ENCODE measurements at regions not wholly inside any gene's neighbourhood (a gene's known extent, or its start where the extent isn't known, plus 50 kb on each side); places are given as distances from the start of the nearest gene placed in this dataset.
"Not testable (repeated sequence)": the region's sequence is repeated elsewhere in the genome, so short reads cannot be mapped to it uniquely, and the experiment has no call there.

- Histone ChIP-seq H3K27me3 (ENCODE audit: low read depth, low read length) (no peaks in the 10 kb centered on the region), H2AFZ (ENCODE audit: low read depth, low read length) (no peak overlapping the region), H3K27ac (ENCODE audit: low read length) (no peak overlapping the region), H3K9me3 (ENCODE audit: insufficient read depth, low read length) (no peaks in the 10 kb centered on the region), H3K4me1 (ENCODE audit: low read length) (no peaks in the 10 kb centered on the region), H3K4me3 (ENCODE audit: low read length) (no peak overlapping the region), H3K9ac (ENCODE audit: low read length) (no peak overlapping the region), H4K20me1 (ENCODE audit: insufficient read depth, low read length) (no peaks in the 10 kb centered on the region), H3K36me3 (replicated peaks; ENCODE audit: low read depth, low read length) (no peaks in the 10 kb centered on the region), H3K4me2 (ENCODE audit: low read length) (no peak overlapping the region), H3K79me2 (ENCODE audit: low read length) (no peaks in the 10 kb centered on the region)
- TF ChIP-seq EZH2phosphoT487 (IDR thresholded peaks at IDR 0.05; ENCODE audit: low read depth): no peak
- TF ChIP-seq CTCF (IDR thresholded peaks at IDR 0.05; ENCODE audit: low read depth, low read length): no peak
Observed at GRCh38 chr1:214764502-214764901, 161.5 kb downstream of the CENPF start.

GRCh38 chr1:214767221-214767620 lies 164.2 kb downstream of the CENPF start:
- H3K36me3 ChIP-seq (replicated peaks; ENCODE audit: low read depth, low read length): no peaks in the 10 kb centered on the region
- no peak for TF ChIP-seq EZH2phosphoT487 (IDR thresholded peaks at IDR 0.05; ENCODE audit: low read depth)
- TF ChIP-seq CTCF (IDR thresholded peaks at IDR 0.05; ENCODE audit: low read depth, low read length): no peak
- no peaks in the 10 kb centered on the region for H3K79me2 ChIP-seq (ENCODE audit: low read length)
- no peak overlapping the region for H3K4me3 ChIP-seq (ENCODE audit: low read length)
- H3K4me2 ChIP-seq (ENCODE audit: low read length): no peak overlapping the region
- H3K4me1 ChIP-seq (ENCODE audit: low read length): no peaks in the 10 kb centered on the region
- H3K9ac ChIP-seq (ENCODE audit: low read length): no peak overlapping the region
- H3K27ac ChIP-seq (ENCODE audit: low read length): no peak overlapping the region
- H4K20me1 ChIP-seq (ENCODE audit: insufficient read depth, low read length): no peaks in the 10 kb centered on the region
- H3K9me3 ChIP-seq (ENCODE audit: insufficient read depth, low read length): no peaks in the 10 kb centered on the region
- no peak overlapping the region for H2AFZ ChIP-seq (ENCODE audit: low read depth, low read length)
- no peaks in the 10 kb centered on the region for H3K27me3 ChIP-seq (ENCODE audit: low read depth, low read length)

- not testable (repeated sequence) for H4K20me1 ChIP-seq (ENCODE audit: insufficient read depth, low read length); H3K4me1 ChIP-seq (ENCODE audit: low read length); H2AFZ ChIP-seq (ENCODE audit: low read depth, low read length)
Observed at GRCh38 chr1:214769666-214770065, 166.7 kb downstream of the CENPF start.

GRCh38 chr1:214777364-214777763 lies 174.4 kb downstream of the CENPF start:
- Histone ChIP-seq H3K36me3 (replicated peaks; ENCODE audit: low read depth, low read length) (no peaks in the 10 kb centered on the region), H3K79me2 (ENCODE audit: low read length) (no peaks in the 10 kb centered on the region), H2AFZ (ENCODE audit: low read depth, low read length) (no peak overlapping the region), H3K27me3 (ENCODE audit: low read depth, low read length) (no peaks in the 10 kb centered on the region), H3K4me2 (ENCODE audit: low read length) (no peak overlapping the region), H3K27ac (ENCODE audit: low read length) (no peak overlapping the region), H3K9me3 (ENCODE audit: insufficient read depth, low read length) (no peaks in the 10 kb centered on the region), H3K4me3 (ENCODE audit: low read length) (no peak overlapping the region), H3K4me1 (ENCODE audit: low read length) (no peaks in the 10 kb centered on the region), H4K20me1 (ENCODE audit: insufficient read depth, low read length) (no peaks in the 10 kb centered on the region), H3K9ac (ENCODE audit: low read length) (no peak overlapping the region)
- TF ChIP-seq EZH2phosphoT487 (IDR thresholded peaks at IDR 0.05; ENCODE audit: low read depth) (no peak), CTCF (IDR thresholded peaks at IDR 0.05; ENCODE audit: low read depth, low read length) (no peak)

More at GRCh38 chr1:214769666-214770065, 166.7 kb downstream of the CENPF start:
- H3K9ac ChIP-seq (ENCODE audit: low read length); H3K27ac ChIP-seq (ENCODE audit: low read length); H3K4me3 ChIP-seq (ENCODE audit: low read length); H3K79me2 ChIP-seq (ENCODE audit: low read length); H3K4me2 ChIP-seq (ENCODE audit: low read length); H3K27me3 ChIP-seq (ENCODE audit: low read depth, low read length); H3K36me3 ChIP-seq (replicated peaks; ENCODE audit: low read depth, low read length); H3K9me3 ChIP-seq (ENCODE audit: insufficient read depth, low read length): not testable (repeated sequence)

GRCh38 chr1:214791961-214792360 lies 189.0 kb downstream of the CENPF start:
- no peak overlapping the region for H3K9ac ChIP-seq (ENCODE audit: low read length)
- H3K9me3 ChIP-seq (ENCODE audit: insufficient read depth, low read length): no peaks in the 10 kb centered on the region
- no peak overlapping the region for H3K4me2 ChIP-seq (ENCODE audit: low read length)
- no peak overlapping the region for H3K27ac ChIP-seq (ENCODE audit: low read length)
- TF ChIP-seq EZH2phosphoT487 (IDR thresholded peaks at IDR 0.05; ENCODE audit: low read depth): no peak
- no peak for TF ChIP-seq CTCF (IDR thresholded peaks at IDR 0.05; ENCODE audit: low read depth, low read length)
- no peaks in the 10 kb centered on the region for H3K4me1 ChIP-seq (ENCODE audit: low read length)
- no peak overlapping the region for H3K4me3 ChIP-seq (ENCODE audit: low read length)
- no peaks in the 10 kb centered on the region; the same call in 1 of the 2 replicates for H3K27me3 ChIP-seq (ENCODE audit: low read depth, low read length)
- H3K79me2 ChIP-seq (ENCODE audit: low read length): no peaks in the 10 kb centered on the region
- no peak overlapping the region for H2AFZ ChIP-seq (ENCODE audit: low read depth, low read length)
- no peaks in the 10 kb centered on the region for H4K20me1 ChIP-seq (ENCODE audit: insufficient read depth, low read length)
- no peaks in the 10 kb centered on the region for H3K36me3 ChIP-seq (replicated peaks; ENCODE audit: low read depth, low read length)

Data from OCI-LY3 (cell line).